Type B pancreatic cell (in vitro differentiated cells): ENCODE measurements at regions not wholly inside any gene's neighbourhood (a gene's known extent, or its start where the extent isn't known, plus 50 kb on each side); places are given as distances from the start of the nearest gene placed in this dataset.

Experiments
- DNase-seq: peaks from one replicate; pipeline ENCODE4 v3.0.0; 2021; ENCODE audit warnings: mixed read lengths; ENCODE audit not compliant: unreplicated experiment; ENCODE audit errors: extremely low spot score
- H3K27ac Mint-ChIP-seq: 2 replicates; pipeline ENCODE4 v1.8.0; 2021; ENCODE audit warnings: mild to moderate bottlenecking, mixed read lengths
- H3K27me3 Mint-ChIP-seq: 2 replicates; pipeline ENCODE4 v1.8.0; 2021; ENCODE audit warnings: mixed read lengths
- H3K36me3 Mint-ChIP-seq: 2 replicates; pipeline ENCODE4 v1.8.0; 2021; ENCODE audit warnings: mixed read lengths
- H3K4me1 Mint-ChIP-seq: one replicate; pipeline ENCODE4 v1.8.0; 2021; ENCODE audit warnings: mixed read lengths; ENCODE audit not compliant: unreplicated experiment
- H3K4me3 Mint-ChIP-seq: 2 replicates; pipeline ENCODE4 v1.8.0; 2021; ENCODE audit warnings: mild to moderate bottlenecking, mixed read lengths
- H3K9me3 Mint-ChIP-seq: 2 replicates; pipeline ENCODE4 v1.8.0; 2021; ENCODE audit warnings: mixed read lengths
- CTCF ChIP-seq: fragments of 200-600 bp; sonication (generic); conservative IDR thresholded peaks from 2 replicates; pipeline ENCODE4 v1.5.0; 2021; ENCODE audit warnings: antibody characterized with exemption, mild to moderate bottlenecking

DNA sequence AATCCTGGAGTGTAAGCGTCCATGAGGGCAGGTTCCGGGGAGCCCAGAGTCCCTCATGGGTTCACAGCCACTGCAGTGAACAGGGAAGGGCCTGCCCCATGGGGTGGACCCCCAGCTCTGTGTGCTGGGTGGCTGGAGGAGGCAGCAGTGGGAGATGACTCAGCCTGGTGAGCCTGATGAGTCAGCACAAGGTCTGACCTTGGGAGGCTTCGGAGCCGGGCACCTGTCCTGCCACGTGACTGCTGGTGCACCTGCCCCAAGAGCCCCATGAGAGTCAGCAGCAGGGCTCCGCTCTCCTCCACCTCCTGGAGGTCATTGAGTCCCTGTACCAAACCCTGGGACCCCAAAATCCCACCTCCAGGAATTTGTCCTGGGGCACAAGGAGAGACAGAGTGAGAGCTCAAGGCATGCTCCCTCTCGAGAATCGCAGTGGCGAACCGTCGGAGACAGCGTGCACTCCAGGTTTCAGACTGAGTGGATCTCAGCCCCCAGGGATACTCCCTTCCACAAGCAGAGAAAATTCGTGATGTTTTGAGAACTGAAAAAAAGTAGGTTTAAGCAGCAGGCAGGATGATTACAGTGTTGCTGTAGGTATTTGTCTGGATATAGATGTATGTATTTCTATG is 1221.7 kb downstream of the BRD1 start:
- Mint-ChIP-seq H3K36me3 (peaks cover 3% of the 10 kb centered on the region), H3K4me3 (no peak overlapping the region), H3K27me3 (no peaks in the 10 kb centered on the region), H3K4me1 (no peaks in the 10 kb centered on the region), H3K27ac (no peak overlapping the region), H3K9me3 (peaks cover 13% of the 10 kb centered on the region)
- DNase-seq, result no peak
- TF ChIP-seq CTCF, result no peak

DNA sequence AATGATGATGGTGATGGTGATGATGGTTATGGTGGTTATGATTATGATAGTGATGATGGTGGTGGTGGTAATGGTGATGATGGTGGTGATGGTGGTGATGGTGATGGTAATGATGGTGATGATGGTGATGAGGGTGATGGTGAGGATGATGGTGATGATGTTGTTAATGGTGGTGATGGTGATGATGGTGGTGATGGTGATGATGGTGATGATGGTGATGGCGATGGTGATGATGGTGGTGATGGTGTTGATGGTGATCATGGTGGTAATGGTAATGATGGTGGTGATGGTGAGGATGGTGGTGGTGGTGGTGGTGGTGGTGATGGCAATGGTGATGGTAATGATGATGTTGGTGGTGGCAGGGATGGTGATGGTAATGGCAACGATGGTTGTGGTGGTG is 1222.5 kb downstream of the BRD1 start:
- DNase-seq, result no peak
- Mint-ChIP-seq H3K36me3 (peaks cover 3% of the 10 kb centered on the region), H3K4me3 (no peak overlapping the region), H3K27ac (no peak overlapping the region), H3K4me1 (no peaks in the 10 kb centered on the region), H3K9me3 (peaks cover 13% of the 10 kb centered on the region), H3K27me3 (no peaks in the 10 kb centered on the region)
- TF ChIP-seq CTCF, result no peak

DNA sequence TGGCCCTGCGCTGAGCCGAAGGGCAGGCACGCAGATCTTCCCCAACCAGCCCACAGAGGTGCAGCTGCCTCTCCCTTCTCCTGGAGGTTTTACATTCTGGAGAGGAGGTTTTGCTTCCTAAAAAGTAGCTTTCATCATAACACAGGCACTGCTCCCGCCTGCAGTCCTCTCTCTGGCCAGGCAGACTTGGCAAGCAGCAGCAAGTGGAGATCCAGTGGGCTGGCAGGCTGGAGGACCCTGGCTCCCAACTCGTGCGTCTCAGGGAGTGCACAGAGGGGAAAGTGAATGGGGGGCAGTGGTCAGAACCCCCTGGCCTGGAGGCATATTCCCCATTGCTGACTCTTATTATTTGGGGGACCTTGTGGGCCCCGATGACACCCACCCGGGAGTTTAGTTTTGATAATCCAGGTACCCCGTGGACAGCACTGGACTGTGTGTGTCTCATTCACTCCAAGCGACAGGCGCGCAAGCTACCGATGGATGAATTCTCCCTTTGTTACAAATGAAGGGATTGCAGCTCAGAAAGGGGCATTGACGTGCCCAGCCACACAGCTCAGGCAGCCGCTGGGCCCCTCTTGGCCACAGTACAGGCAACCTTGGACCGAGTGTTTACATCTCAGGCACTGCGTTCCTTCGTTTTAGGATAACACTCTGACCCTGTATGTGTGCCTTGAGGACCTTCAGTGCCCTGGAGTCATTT is 1223.9 kb downstream of the BRD1 start:
- Mint-ChIP-seq H3K9me3 (peaks cover 13% of the 10 kb centered on the region), H3K4me3 (no peak overlapping the region), H3K27ac (no peak overlapping the region), H3K4me1 (no peaks in the 10 kb centered on the region), H3K27me3 (no peaks in the 10 kb centered on the region), H3K36me3 (peaks cover 3% of the 10 kb centered on the region)
- TF ChIP-seq CTCF, result no peak
- DNase-seq, result no peak

DNA sequence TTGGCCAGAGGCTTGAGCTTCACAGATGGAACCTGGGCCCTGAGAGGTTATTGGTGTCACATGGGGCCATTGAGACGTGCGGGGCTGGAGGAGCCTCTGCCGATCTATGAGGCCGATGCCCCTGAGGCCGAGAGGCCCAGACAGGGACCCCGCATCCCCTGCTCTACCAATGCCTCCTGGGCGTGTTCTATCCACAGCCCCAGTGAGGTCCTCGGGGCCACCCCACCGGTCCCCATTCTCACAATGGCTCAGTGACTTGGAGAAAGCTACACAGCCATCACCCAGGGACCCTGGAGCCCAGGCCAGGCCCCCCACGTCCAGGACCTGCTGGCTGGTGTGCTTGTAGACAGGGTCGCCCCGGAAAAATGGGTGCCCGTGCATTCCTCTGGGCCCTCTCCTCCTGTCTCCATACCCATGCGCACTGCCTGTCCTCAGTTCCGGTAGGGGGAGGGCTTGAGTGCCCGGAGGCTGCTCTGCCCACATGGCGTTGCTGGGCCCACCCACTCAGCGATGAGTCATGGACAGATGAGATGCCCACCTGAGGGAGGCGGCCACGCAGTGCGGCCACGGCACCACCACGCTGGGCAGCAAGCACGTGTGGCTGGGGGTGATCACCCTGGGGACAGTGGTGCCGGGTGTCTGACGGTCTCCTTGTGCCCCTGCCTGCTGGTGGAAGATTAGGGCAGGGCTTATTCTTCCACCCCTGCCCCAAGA is 1224.7 kb downstream of the BRD1 start:
- no peak for TF ChIP-seq CTCF
- DNase-seq, result no peak
- no peaks in the 10 kb centered on the region for H3K4me1 Mint-ChIP-seq
- peaks cover 8% of the 10 kb centered on the region for H3K9me3 Mint-ChIP-seq
- no peak overlapping the region for H3K4me3 Mint-ChIP-seq
- no peaks in the 10 kb centered on the region for H3K27me3 Mint-ChIP-seq
- H3K36me3 Mint-ChIP-seq, result no peaks in the 10 kb centered on the region
- no peak overlapping the region for H3K27ac Mint-ChIP-seq

- Mint-ChIP-seq H3K4me1 (no peaks in the 10 kb centered on the region), H3K27ac (no peak overlapping the region), H3K27me3 (no peaks in the 10 kb centered on the region), H3K9me3 (peaks cover 8% of the 10 kb centered on the region), H3K4me3 (no peak overlapping the region), H3K36me3 (no peaks in the 10 kb centered on the region)
- no peak for DNase-seq
- TF ChIP-seq CTCF, result no peak
These were observed 1227.0 kb downstream of the BRD1 start for GRCh38 chr22:48600681-48601080.
